CD14-positive monocyte (primary cell): ENCODE measurements at regions not wholly inside any gene's neighbourhood (a gene's known extent, or its start where the extent isn't known, plus 50 kb on each side); places are given as distances from the start of the nearest gene placed in this dataset.

Source experiments
- DNase-seq, 3 donors: peaks; one replicate each; pipeline ENCODE4 v3.0.0-alpha.2; 2011 to 2022
- H2AFZ ChIP-seq: 2 replicates; pipeline ENCODE4 v1.6.0; 2012; ENCODE audit warnings: mild to moderate bottlenecking, low read depth, low read length, inconsistent platforms; ENCODE audit not compliant: insufficient read depth, poor library complexity, severe bottlenecking
- H3K27ac ChIP-seq, 2 donors: 1 replicate in 1 of 2; 2 replicates in 1 of 2; pipeline ENCODE4 v1.5.1; 2012 to 2013; ENCODE audit warnings: low read length in 2 of 2, control low read depth in 1 of 2, inconsistent platforms in 1 of 2, low read depth in 1 of 2, mild to moderate bottlenecking in 1 of 2
- H3K27me3 ChIP-seq, 2 donors: one replicate each; pipeline versions ENCODE4 v1.6.0 to v1.6.1; 2011 to 2013; ENCODE audit warnings: low read length in 2 of 2; ENCODE audit not compliant: control insufficient read depth in 2 of 2, insufficient read depth in 2 of 2
- H3K36me3 ChIP-seq, 2 donors: replicated peaks in 1 of 2; 1 replicate in 1 of 2; 2 replicates in 1 of 2; pipeline versions ENCODE4 v1.5.1 to v1.6.1; 2012 to 2013; ENCODE audit warnings: low read length in 2 of 2, control low read depth in 1 of 2, inconsistent platforms in 1 of 2, mild to moderate bottlenecking in 1 of 2; ENCODE audit not compliant: insufficient read depth in 2 of 2, control insufficient read depth in 1 of 2
- H3K4me1 ChIP-seq, 2 donors: 1 replicate in 1 of 2; 2 replicates in 1 of 2; pipeline versions ENCODE4 v1.5.1 to v1.6.1; 2012 to 2013; ENCODE audit warnings: low read length in 2 of 2, control low read depth in 1 of 2, inconsistent platforms in 1 of 2, mild to moderate bottlenecking in 1 of 2, moderate library complexity in 1 of 2; ENCODE audit not compliant: insufficient read depth in 2 of 2, control insufficient read depth in 1 of 2
- H3K4me2 ChIP-seq: replicated peaks from 2 replicates; pipeline ENCODE3; 2012; ENCODE audit warnings: low read length, moderate library complexity, mild to moderate bottlenecking; ENCODE audit not compliant: poor library complexity, severe bottlenecking; ENCODE audit errors: extremely low read depth
- H3K4me3 ChIP-seq, 3 experiments: fragments of 200-600 bp in 1 of 3; sonication (generic) in 1 of 3; replicated peaks in 1 of 3; 1 replicate in 2 of 3; 2 replicates in 1 of 3; pipeline ENCODE4 v1.5.1; 2011 to 2013; ENCODE audit warnings: low read length in 3 of 3, mild to moderate bottlenecking in 3 of 3, control low read depth in 2 of 3, low read depth in 2 of 3, inconsistent platforms in 1 of 3, moderate library complexity in 1 of 3
- H3K79me2 ChIP-seq: 2 replicates; pipeline ENCODE4 v1.6.0; 2012; ENCODE audit warnings: mild to moderate bottlenecking, control low read depth, inconsistent platforms, low read length, moderate library complexity; ENCODE audit not compliant: insufficient read depth
- H3K9ac ChIP-seq: 2 replicates; pipeline ENCODE4 v1.6.0; 2017; ENCODE audit warnings: low read length, mild to moderate bottlenecking; ENCODE audit not compliant: insufficient read depth, poor library complexity, severe bottlenecking
- H3K9me3 ChIP-seq, 2 donors: replicated peaks in 1 of 2; 1 replicate in 1 of 2; 2 replicates in 1 of 2; pipeline versions ENCODE4 v1.5.1 to v1.6.1; 2012 to 2013; ENCODE audit warnings: low read length in 2 of 2, control low read depth in 1 of 2; ENCODE audit not compliant: control insufficient read depth in 1 of 2, insufficient read depth in 1 of 2
- H4K20me1 ChIP-seq: 2 replicates; pipeline ENCODE4 v1.6.0; 2012; ENCODE audit warnings: mild to moderate bottlenecking, low read length, control low read depth, moderate library complexity; ENCODE audit not compliant: insufficient read depth
- H3K27ac Mint-ChIP-seq, 7 donors: one replicate each; pipeline ENCODE4 v1.8.0; 2020; ENCODE audit warnings: mild to moderate bottlenecking in 7 of 7, mixed read lengths in 7 of 7, moderate library complexity in 6 of 7, inconsistent platforms in 2 of 7
- H3K27me3 Mint-ChIP-seq, 3 donors: one replicate each; pipeline ENCODE4 v1.8.0; 2021 to 2022; ENCODE audit warnings: low read depth in 3 of 3, mild to moderate bottlenecking in 3 of 3, mixed read lengths in 3 of 3, moderate library complexity in 3 of 3, inconsistent platforms in 1 of 3
- H3K36me3 Mint-ChIP-seq, 2 donors: one replicate each; pipeline ENCODE4 v1.8.0; 2020; ENCODE audit warnings: mixed read lengths in 2 of 2, inconsistent platforms in 1 of 2, mild to moderate bottlenecking in 1 of 2
- H3K4me1 Mint-ChIP-seq: one replicate; pipeline ENCODE4 v1.8.0; 2020; ENCODE audit warnings: mild to moderate bottlenecking, mixed read lengths
- H3K4me3 Mint-ChIP-seq, 2 donors: one replicate each; pipeline ENCODE4 v1.8.0; 2020; ENCODE audit warnings: mild to moderate bottlenecking in 2 of 2, mixed read lengths in 2 of 2, moderate library complexity in 1 of 2
- H3K9me3 Mint-ChIP-seq, 7 donors: one replicate each; pipeline ENCODE4 v1.8.0; 2020 to 2022; ENCODE audit warnings: mixed read lengths in 7 of 7, mild to moderate bottlenecking in 6 of 7, moderate library complexity in 6 of 7, inconsistent platforms in 2 of 7
- CTCF ChIP-seq: fragments of 200-600 bp; IDR thresholded peaks from one replicate; pipeline ENCODE4 v1.8.0; 2022; ENCODE audit warnings: antibody characterized with exemption, mild to moderate bottlenecking
- WGBS: methylation state at CpG from one replicate; pipeline ENCODE4 v1.1.5; 2013; ENCODE audit warnings: missing lambda C conversion rate; ENCODE audit not compliant: insufficient coverage; 5-methylcytosine and 5-hydroxymethylcytosine counted together
- intact Hi-C, 2 donors: fragments of 100-400 bp; cut with micrococcal nuclease; formaldehyde crosslinking; loops; one replicate each; pipeline versions ENCODE4 v1.15.0 to v1.15.1; 2023

- Histone ChIP-seq H3K27me3 (no peaks in the 10 kb centered on the region), H3K9me3 (no peaks in the 10 kb centered on the region), H3K79me2 (no peaks in the 10 kb centered on the region), H3K27ac (no peak overlapping the region), H3K4me2 (no peak overlapping the region), H4K20me1 (no peaks in the 10 kb centered on the region), H3K9ac (no peak overlapping the region), H3K4me3 (no peak overlapping the region), H3K36me3 (no peaks in the 10 kb centered on the region), H3K4me1 (no peaks in the 10 kb centered on the region), H2AFZ (no peak overlapping the region)
- intact Hi-C loops, result no loop called here
- Mint-ChIP-seq H3K9me3 (peaks cover 0 to 5% (median 2%) of the 10 kb centered on the region in 7 donors), H3K27ac (no peak overlapping the region), H3K4me3 (no peak overlapping the region), H3K4me1 (no peaks in the 10 kb centered on the region), H3K36me3 (no peaks in the 10 kb centered on the region), H3K27me3 (peaks cover 3 to 6% (median 4%) of the 10 kb centered on the region in 3 donors)
- no peak for DNase-seq
- no peak for TF ChIP-seq CTCF
- WGBS, result 80% methylated on average over 7 of the region's 17 CpGs
These were observed 151.1 kb upstream of the SFSWAP start for GRCh38 chr12:131559517-131560516.

- intact Hi-C loops, result no loop called here
- Histone ChIP-seq H4K20me1 (no peaks in the 10 kb centered on the region), H2AFZ (no peak overlapping the region), H3K4me3 (no peak overlapping the region), H3K36me3 (no peaks in the 10 kb centered on the region), H3K27me3 (no peaks in the 10 kb centered on the region), H3K9ac (no peak overlapping the region), H3K79me2 (no peaks in the 10 kb centered on the region), H3K4me2 (no peak overlapping the region), H3K9me3 (no peaks in the 10 kb centered on the region), H3K4me1 (no peaks in the 10 kb centered on the region), H3K27ac (no peak overlapping the region)
- DNase-seq, result no peak
- no peak overlapping the region for H3K27ac Mint-ChIP-seq
- no peak for TF ChIP-seq CTCF
- H3K4me3 Mint-ChIP-seq, result no peak overlapping the region
- no peaks in the 10 kb centered on the region for H3K36me3 Mint-ChIP-seq
- H3K9me3 Mint-ChIP-seq, result peaks cover 0 to 5% (median 2%) of the 10 kb centered on the region in 7 donors
- peaks cover 3 to 6% (median 4%) of the 10 kb centered on the region in 3 donors for H3K27me3 Mint-ChIP-seq
- H3K4me1 Mint-ChIP-seq, result no peaks in the 10 kb centered on the region
- WGBS, result 92% methylated on average over 3 of the region's 5 CpGs
These were observed 149.8 kb upstream of the SFSWAP start for GRCh38 chr12:131561051-131561450.
